ENCODE measurements at regions not wholly inside any gene's neighbourhood (a gene's known extent, or its start where the extent isn't known, plus 50 kb on each side); places are given as distances from the start of the nearest gene placed in this dataset.

DNA sequence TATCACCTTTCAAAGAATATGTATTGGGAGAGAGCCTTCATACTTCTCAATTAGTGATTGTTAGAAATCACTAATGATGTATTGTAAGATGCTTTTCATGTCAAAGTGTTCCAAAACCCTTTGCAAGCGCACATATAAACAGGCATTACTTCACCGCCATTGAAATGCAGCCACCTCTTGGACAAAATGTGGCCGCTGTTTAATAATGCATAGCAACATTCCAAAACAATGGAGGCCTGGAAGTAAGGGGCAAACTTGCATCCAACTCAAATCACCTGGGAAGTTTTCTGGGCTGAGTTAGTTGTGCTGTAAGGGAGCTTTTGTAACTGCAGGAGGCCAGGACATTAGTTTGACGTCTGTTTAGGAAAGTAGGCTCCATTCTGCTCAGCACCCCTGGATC is 438.1 kb downstream of the FGF9 start:
- no peak overlapping the region for H3K4me3 ChIP-seq (ENCODE audit: extremely low read depth in 1 of 4, insufficient read depth in 2 of 4, low read depth in 3 of 4, low read length in 4 of 4)
- 0 out of 7 replicates have a peak, but pooled peaks cover 0 to 2% (median 0%) of the 10 kb centered on the region in 4 experiments for H3K4me1 ChIP-seq (replicated peaks in 1 of 4; ENCODE audit: control insufficient read depth in 3 of 4, insufficient read depth in 4 of 4, low read length in 3 of 4)
- H3K27me3 ChIP-seq (replicated peaks in 1 of 4; ENCODE audit: control insufficient read depth in 3 of 4, extremely low read depth in 1 of 4, insufficient read depth in 3 of 4, low read length in 3 of 4), result no peaks in the 10 kb centered on the region
- H3K79me1 ChIP-seq (ENCODE audit: low read depth, low read length), result no peaks in the 10 kb centered on the region
- H3K36me3 ChIP-seq (ENCODE audit: control insufficient read depth in 2 of 4, insufficient read depth in 4 of 4, low read length in 3 of 4), result no peaks in the 10 kb centered on the region; a peak in 1 of 8 replicates
- H3K14ac ChIP-seq (ENCODE audit: insufficient read length), result no peak overlapping the region
- no peak for TF ChIP-seq RBBP5 (IDR thresholded peaks at IDR 0.05; ENCODE audit: borderline replicate concordance, low read depth, low read length)
- TF ChIP-seq CTBP2 (IDR thresholded peaks at IDR 0.05; ENCODE audit: borderline replicate concordance, insufficient read depth, insufficient read length, low read length), result no peak
- TF ChIP-seq RXRA (IDR thresholded peaks at IDR 0.05; ENCODE audit: insufficient read depth, low read depth, low read length), result no peak
- TF ChIP-seq KDM4A (IDR thresholded peaks at IDR 0.05; ENCODE audit: low read depth, low read length, severe bottlenecking), result no peak
- no peak for TF ChIP-seq BCL11A (IDR thresholded peaks at IDR 0.05; ENCODE audit: low read depth in 2 of 2, low read length in 2 of 2)
- no peak for TF ChIP-seq SIX5 (IDR thresholded peaks at IDR 0.05; ENCODE audit: low read depth, low read length)
- no peak for TF ChIP-seq RFX5 (IDR thresholded peaks at IDR 0.05; ENCODE audit: borderline replicate concordance, low read depth, low read length)
- TF ChIP-seq EP300 (IDR thresholded peaks at IDR 0.05; ENCODE audit: borderline replicate concordance in 1 of 2, low read depth in 2 of 2, low read length in 2 of 2), result no peak
- TF ChIP-seq POLR2AphosphoS5 (IDR thresholded peaks at IDR 0.05; ENCODE audit: low read depth, low read length), result no peak
- TF ChIP-seq RNF2 (IDR thresholded peaks at IDR 0.05; ENCODE audit: borderline replicate concordance, low read depth, low read length, missing control alignments, poor library complexity, severe bottlenecking), result no peak
- no peak for TF ChIP-seq SIRT6 (IDR thresholded peaks at IDR 0.05; ENCODE audit: low read length)
- TF ChIP-seq ASH2L (IDR thresholded peaks at IDR 0.05; ENCODE audit: low read length), result no peak
- TF ChIP-seq, protein P1, sequence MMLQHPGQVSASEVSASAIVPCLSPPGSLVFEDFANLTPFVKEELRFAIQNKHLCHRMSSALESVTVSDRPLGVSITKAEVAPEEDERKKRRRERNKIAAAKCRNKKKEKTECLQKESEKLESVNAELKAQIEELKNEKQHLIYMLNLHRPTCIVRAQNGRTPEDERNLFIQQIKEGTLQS (IDR thresholded peaks at IDR 0.05; ENCODE audit: insufficient read depth, low read depth, low read length), result no peak
- TF ChIP-seq POLR2A (IDR thresholded peaks at IDR 0.05; ENCODE audit: control extremely low read depth in 1 of 2, low read depth in 2 of 2, low read length in 2 of 2), result no peak
- H2AK5ac ChIP-seq (ENCODE audit: low read depth, low read length), result no peak overlapping the region
- DNase-seq (ENCODE audit: low read depth in 1 of 2, low spot score in 2 of 2) (no peak), FAIRE-seq (no peak)
- H3K9ac ChIP-seq (replicated peaks in 1 of 4; ENCODE audit: extremely low read depth in 1 of 4, low read depth in 3 of 4, low read length in 3 of 4), result no peak overlapping the region
- H3K27ac ChIP-seq (ENCODE audit: low read depth, low read length), result no peak overlapping the region
- no peak overlapping the region for H4K8ac ChIP-seq (ENCODE audit: extremely low read depth, insufficient read depth, low read length)
- H3K23ac ChIP-seq (ENCODE audit: insufficient read length), result no peak overlapping the region
- H2AFZ ChIP-seq (ENCODE audit: low read length), result no peak overlapping the region
- H4K5ac ChIP-seq (ENCODE audit: insufficient read length, low read depth, low read length), result no peak overlapping the region
- H2BK20ac ChIP-seq (ENCODE audit: low read length), result no peak overlapping the region
- no peak overlapping the region for H2BK12ac ChIP-seq (ENCODE audit: low read depth, low read length)
- no peaks in the 10 kb centered on the region for H3K23me2 ChIP-seq (ENCODE audit: low read depth, low read length)
- H3K18ac ChIP-seq (ENCODE audit: extremely low read depth, low read length), result no peak overlapping the region
- no peak overlapping the region for H3K4ac ChIP-seq (replicated peaks; ENCODE audit: insufficient read length, low read depth, low read length)
- H3K56ac ChIP-seq (replicated peaks; ENCODE audit: insufficient read length, low read depth, low read length), result no peak overlapping the region
- H2BK120ac ChIP-seq (replicated peaks; ENCODE audit: low read depth, low read length), result no peak overlapping the region
- no peak overlapping the region for H2BK5ac ChIP-seq (ENCODE audit: low read depth, low read length)
- no peaks in the 10 kb centered on the region for H3K9me3 ChIP-seq (ENCODE audit: insufficient read depth in 2 of 2, low read depth in 1 of 2, low read length in 1 of 2)
- CTCF ChIA-PET (ENCODE audit: partially characterized antibody), result no interaction called here
- no peak overlapping the region for H3K4me2 ChIP-seq (ENCODE audit: insufficient read depth in 1 of 2, low read depth in 2 of 2, low read length in 2 of 2)
- WGBS, 2 experiments (ENCODE audit: extremely low coverage in 1 of 2, insufficient coverage in 1 of 2, insufficient read length in 1 of 2, insufficient replicate concordance in 2 of 2, low coverage in 1 of 2, low lambda C conversion rate in 2 of 2, missing lambda C conversion rate in 1 of 2), result 96% methylated on average over 4 of the region's 4 CpGs; no CpG with 5 or more reads in 1 of the 2 experiments
- POLR2A ChIA-PET (ENCODE audit: partially characterized antibody), result no interaction called here
- peaks cover 0 to 2% of the 10 kb centered on the region in 2 experiments for H4K20me1 ChIP-seq (replicated peaks in 1 of 2; ENCODE audit: control insufficient read depth in 1 of 2, insufficient read depth in 2 of 2, low read length in 2 of 2)
- H2BK15ac ChIP-seq (ENCODE audit: low read length), result no peak overlapping the region
- no peaks in the 10 kb centered on the region for H3K79me2 ChIP-seq (ENCODE audit: control insufficient read depth in 1 of 2, insufficient read depth in 2 of 2, low read length in 2 of 2)
- no peak overlapping the region for H4K91ac ChIP-seq (replicated peaks; ENCODE audit: insufficient read length, low read length)
